Choroid plexus epithelial cell (primary cell): ENCODE measurements at regions not wholly inside any gene's neighbourhood (a gene's known extent, or its start where the extent isn't known, plus 50 kb on each side); places are given as distances from the start of the nearest gene placed in this dataset.

Source experiments
- DNase-seq: peaks from one replicate; pipeline ENCODE4 v3.0.0-alpha.2; 2010; ENCODE audit warnings: low read depth
- H3K4me3 ChIP-seq: 2 replicates; pipeline ENCODE4 v1.5.1; 2011; ENCODE audit warnings: low read depth, mild to moderate bottlenecking, control low read depth, low read length, moderate library complexity
- TF ChIP-seq, protein P1 (sequence below): conservative IDR thresholded peaks from 2 replicates; pipeline ENCODE4 v1.5.1; 2011; ENCODE audit warnings: low read depth, mild to moderate bottlenecking, control low read depth, inconsistent platforms, low read length, moderate library complexity

DNA sequence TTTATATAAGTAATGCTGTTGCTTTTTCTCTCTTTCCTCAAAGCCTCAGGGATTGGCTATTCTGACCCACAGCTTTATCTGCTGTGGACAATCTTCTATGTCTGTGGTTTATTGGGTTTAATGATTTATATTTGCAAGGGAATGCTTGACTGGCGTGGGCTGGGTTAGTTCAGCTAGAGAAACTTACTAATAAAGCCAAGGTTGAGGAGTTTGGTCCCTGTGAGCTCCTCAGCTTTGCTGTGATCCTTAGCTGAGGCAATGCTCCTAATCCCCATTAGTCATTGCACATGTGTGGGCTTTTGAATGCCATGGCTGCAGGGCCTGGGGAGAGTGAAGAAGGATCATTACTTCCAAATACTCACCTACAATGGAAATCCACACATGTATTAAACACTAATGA lies 179.3 kb downstream of the ZNF326 start:
- H3K4me3 ChIP-seq, result no peak overlapping the region
- no peak for DNase-seq
- TF ChIP-seq, protein P1, sequence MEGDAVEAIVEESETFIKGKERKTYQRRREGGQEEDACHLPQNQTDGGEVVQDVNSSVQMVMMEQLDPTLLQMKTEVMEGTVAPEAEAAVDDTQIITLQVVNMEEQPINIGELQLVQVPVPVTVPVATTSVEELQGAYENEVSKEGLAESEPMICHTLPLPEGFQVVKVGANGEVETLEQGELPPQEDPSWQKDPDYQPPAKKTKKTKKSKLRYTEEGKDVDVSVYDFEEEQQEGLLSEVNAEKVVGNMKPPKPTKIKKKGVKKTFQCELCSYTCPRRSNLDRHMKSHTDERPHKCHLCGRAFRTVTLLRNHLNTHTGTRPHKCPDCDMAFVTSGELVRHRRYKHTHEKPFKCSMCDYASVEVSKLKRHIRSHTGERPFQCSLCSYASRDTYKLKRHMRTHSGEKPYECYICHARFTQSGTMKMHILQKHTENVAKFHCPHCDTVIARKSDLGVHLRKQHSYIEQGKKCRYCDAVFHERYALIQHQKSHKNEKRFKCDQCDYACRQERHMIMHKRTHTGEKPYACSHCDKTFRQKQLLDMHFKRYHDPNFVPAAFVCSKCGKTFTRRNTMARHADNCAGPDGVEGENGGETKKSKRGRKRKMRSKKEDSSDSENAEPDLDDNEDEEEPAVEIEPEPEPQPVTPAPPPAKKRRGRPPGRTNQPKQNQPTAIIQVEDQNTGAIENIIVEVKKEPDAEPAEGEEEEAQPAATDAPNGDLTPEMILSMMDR, result no peak

DNA sequence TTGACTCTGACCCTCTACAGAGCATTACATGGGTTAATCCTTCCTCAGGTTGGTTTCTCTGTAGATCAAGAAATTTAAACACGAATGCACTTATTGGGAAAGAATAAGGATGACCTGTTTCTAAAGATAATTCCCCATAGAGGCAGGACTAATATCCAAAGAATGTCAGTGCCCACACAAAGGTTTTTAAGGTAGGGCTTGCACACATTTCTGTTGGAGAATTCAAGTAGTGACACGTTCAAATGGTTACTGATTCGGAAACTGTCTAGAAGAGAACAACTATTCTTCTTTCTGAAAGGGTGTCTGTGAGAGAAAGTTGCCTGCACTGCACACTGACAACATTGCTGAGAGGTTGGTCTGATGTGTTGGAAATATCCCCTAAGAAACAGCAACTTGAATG lies 167.3 kb downstream of the ZNF326 start:
- TF ChIP-seq, protein P1, result no peak
- DNase-seq, result no peak
- no peak overlapping the region for H3K4me3 ChIP-seq

DNA sequence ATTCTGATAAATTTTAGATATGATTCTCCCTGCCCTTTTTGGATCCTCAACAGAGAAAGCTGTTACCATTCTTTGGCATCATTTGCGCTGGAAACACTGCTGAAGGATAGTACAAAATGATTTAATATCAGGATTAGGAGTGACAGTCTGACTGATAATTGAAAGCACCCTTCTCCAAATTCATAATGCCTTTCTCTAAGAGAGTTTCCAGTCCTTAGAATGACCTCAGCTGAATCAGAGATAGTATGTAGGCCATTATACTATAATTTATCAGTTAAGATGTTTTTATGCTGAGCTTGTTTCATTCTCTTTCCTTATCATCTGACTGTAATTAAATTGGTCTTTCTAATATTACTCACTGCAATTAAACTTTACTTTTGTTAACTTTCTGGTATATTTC lies 166.7 kb downstream of the ZNF326 start:
- TF ChIP-seq, protein P1, result no peak
- DNase-seq, result no peak
- no peak overlapping the region for H3K4me3 ChIP-seq

DNA sequence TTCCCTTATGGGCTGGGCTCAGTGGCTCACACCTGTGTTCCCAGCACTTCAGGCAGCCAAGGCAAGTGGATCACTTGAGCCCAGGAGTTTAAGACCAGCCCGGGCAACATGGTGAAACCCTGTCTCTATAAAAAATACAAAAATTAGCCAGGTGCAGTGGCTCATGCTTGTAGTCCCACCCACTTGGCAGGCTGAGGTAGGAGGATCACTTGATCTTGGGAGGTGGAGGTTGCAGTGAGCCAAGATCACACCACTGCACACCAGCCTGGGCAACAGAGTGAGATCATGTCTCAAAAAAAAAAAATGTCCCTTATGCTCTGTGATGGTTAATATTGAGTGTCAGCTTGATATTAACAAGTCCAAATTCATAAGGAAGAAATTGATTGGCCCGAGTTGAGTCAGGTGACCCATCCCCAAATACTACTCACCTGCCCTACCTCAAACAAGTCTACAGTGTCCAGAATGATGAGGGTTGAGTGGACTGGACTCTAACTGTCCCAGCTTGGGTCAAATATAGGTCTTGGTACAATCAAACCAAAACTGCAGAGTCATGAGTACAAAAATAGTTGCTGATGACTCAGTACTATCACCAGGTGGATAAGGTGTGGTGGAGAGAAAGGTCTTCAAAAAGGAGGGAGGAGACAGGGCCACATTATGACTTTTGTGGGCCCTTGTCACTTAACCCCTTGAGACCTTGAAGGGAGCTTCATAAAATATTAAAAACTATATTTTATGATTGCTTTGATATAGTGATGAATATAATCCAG lies 161.0 kb downstream of the ZNF326 start:
- H3K4me3 ChIP-seq, result no peak overlapping the region
- DNase-seq, result no peak
- TF ChIP-seq, protein P1, result no peak

DNA sequence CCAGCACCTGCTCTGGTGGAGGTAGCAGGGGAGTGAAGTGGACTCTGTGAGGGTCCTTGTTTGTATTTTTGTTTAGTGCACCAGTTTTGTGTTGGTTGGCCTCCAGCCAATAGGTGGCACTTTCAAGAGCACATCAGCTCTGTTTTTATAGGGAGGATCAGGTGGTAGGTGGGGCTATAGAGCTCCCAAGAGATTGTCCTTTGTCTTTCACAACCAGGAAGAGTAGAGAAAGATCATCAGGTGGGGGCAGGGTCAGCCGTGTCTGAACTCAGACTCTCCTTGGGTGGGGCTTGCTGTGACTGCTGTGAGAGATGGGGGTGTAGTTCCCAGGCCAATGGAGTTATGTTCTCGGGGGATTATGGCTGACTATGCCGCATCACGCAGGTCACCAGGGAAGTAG lies 159.8 kb downstream of the ZNF326 start:
- no peak overlapping the region for H3K4me3 ChIP-seq
- TF ChIP-seq, protein P1, result no peak
- DNase-seq, result no peak

DNA sequence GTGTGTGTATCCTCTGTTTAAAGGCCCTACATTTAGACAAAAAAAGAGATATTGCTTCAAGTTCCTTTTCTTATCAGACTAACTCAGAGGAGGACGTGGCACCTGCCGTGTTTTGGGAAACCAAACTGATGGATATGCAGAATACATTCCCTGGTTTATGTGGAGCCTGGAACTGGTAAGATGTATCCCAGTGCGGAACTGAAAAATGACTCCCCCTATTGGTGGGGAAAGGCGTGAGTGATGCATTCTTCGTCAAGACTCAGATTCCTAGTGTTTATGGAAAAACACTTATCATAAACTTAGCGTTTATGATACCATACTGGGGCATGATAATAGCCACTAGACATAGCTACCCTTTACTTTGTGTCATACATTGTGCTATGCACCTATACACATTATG lies 154.2 kb downstream of the ZNF326 start:
- H3K4me3 ChIP-seq, result no peak overlapping the region
- TF ChIP-seq, protein P1, result no peak
- DNase-seq, result no peak

DNA sequence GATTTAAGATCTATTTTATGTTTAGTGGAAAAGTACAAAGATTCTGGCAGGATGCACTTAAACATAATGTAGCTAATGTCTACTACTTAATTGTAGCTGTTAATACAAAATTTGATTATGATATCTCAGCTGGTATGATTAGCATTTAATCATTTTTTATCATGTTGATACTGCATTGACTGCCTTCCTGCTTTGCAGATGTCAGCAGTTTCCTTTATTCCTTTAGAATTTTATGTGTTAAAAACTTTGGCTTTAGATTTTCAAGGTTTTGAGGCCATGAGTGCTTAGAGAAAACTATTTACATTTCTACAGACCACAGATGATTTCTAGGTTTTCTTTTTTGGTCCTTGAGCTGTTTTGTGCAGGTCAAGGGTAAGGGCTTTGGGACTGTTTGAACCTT lies 152.2 kb downstream of the ZNF326 start:
- TF ChIP-seq, protein P1, result no peak
- DNase-seq, result no peak
- H3K4me3 ChIP-seq, result no peak overlapping the region
